HG02798 (cell line): ENCODE measurements at regions not wholly inside any gene's neighbourhood (a gene's known extent, or its start where the extent isn't known, plus 50 kb on each side); places are given as distances from the start of the nearest gene placed in this dataset.
"Not testable (repeated sequence)": the region's sequence is repeated elsewhere in the genome, so short reads cannot be mapped to it uniquely, and the experiment has no call there.

Experiments
- ATAC-seq: cut with Tn5 transposase; IDR thresholded peaks from one replicate; pipeline ENCODE4 v1.9.1; 2021; ENCODE audit warnings: mild to moderate bottlenecking; ENCODE audit not compliant: unreplicated experiment, poor library complexity

DNA sequence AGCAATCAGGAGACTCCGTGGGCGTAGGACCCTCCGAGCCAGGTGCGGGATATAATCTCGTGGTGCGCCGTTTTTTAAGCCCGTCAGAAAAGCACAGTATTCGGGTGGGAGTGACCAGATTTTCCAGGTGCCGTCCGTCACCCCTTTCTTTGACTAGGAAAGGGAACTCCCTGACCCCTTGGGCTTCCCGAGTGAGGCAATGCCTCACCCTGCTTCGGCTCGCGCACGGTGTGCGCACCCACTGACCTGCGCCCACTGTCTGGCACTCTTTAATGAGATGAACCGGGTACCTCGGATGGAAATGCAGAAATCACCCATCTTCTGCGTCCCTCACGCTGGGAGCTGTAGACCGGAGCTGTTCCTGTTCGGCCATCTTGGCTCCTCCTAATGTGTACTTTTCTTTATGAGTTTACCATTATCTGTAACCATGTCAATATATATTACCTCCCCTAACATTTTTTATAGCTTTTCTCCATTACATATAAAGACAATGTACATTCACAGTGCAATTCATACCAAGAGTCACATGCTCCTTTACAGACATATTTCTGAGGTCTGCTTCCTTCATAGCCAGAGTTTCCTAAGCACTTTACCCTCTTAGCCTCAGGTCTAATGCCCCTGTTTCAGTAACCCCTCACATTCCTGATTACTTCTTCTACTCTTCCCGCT is 71.4 kb upstream of the TLE4 start:
- ATAC-seq: not testable (repeated sequence)

DNA sequence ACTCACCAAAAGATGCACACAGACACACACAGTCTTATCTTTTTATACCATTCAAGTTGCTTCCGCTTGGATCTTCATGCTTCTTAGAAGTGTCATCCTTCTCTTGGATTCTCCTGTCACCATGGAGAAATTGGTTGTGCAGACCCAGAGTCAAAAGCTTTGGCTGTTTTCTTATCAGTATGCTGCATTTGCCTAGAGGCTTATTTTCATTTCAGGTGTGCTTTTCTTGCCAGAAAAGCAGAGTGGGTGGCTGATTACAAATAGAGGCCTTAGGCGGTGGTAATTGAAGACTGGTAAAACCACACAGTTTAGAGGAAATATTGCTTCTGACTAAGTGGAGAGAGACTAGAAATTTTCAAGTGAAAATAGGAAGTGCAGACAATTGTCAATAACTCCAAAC is 70.2 kb upstream of the TLE4 start:
- ATAC-seq: no peak

DNA sequence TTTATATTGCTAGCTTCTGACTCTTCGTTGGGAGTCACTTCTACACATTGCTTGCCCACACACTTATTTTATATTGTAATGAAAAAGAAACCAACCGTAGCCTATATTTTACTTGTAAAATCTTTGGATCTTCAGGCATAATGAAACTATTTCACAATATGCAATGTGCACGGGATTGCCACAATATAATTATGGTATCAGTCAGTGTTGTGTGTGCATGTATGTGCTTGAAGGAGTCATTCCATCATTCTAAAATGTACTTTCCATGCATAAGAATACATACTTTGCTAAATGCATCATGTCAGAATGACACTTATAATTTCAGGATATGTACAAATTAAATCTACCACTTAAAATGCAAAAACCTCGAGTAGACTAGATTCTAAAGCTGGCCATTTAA is 64.0 kb upstream of the TLE4 start:
- no peak for ATAC-seq

DNA sequence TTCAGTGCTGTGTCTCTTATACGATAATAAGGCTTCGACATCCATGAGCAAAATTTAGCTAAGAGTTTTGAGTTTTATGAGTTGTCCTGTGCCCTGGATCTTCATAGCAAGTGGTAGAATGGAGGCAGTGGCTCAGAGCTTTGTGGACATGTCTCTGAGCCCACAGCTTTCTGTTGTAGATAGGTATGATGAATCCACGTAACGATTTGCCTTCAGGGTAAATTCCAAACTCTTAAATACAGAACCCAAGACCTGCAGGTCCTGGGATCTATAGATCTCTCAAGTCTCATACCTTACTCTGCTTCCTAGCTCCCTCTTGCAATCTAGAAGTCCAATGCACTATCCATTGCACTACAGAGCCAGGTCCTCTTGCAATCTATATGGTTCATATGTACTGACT is 59.5 kb upstream of the TLE4 start:
- no peak for ATAC-seq
